SU-DHL-6 (cell line): ENCODE measurements at regions not wholly inside any gene's neighbourhood (a gene's known extent, or its start where the extent isn't known, plus 50 kb on each side); places are given as distances from the start of the nearest gene placed in this dataset.

Source experiments
- CTCF ChIP-seq: fragments of 200-600 bp; sonication (generic); IDR thresholded peaks from one replicate; pipeline ENCODE4 v1.5.1; 2017; ENCODE audit warnings: antibody characterized with exemption, mild to moderate bottlenecking, low read length, moderate library complexity; ENCODE audit not compliant: insufficient read depth, poor library complexity, severe bottlenecking
- EZH2phosphoT487 ChIP-seq: fragments of 200-600 bp; sonication (generic), shearing (Covaris generic); conservative IDR thresholded peaks from 2 replicates; pipeline ENCODE4 v1.6.1; 2018; ENCODE audit warnings: mild to moderate bottlenecking, antibody characterized with exemption, low read length, moderate library complexity, mixed read lengths

- no peak for TF ChIP-seq CTCF
- TF ChIP-seq EZH2phosphoT487, result no peak
Measured at GRCh38 chr6:121847806-121848522, 412.5 kb downstream of the GJA1 start.
